Astrocyte (in vitro differentiated cells and primary cell): ENCODE measurements at regions not wholly inside any gene's neighbourhood (a gene's known extent, or its start where the extent isn't known, plus 50 kb on each side); places are given as distances from the start of the nearest gene placed in this dataset.

Experiments
- DNase-seq: peaks from one replicate; pipeline ENCODE4 v3.0.0-alpha.2; 2010; ENCODE audit warnings: low read depth
- FAIRE-seq: peaks from 2 replicates; lab custom pipeline; 2011; peaks lifted over from hg19 to GRCh38; lab: Jason Lieb, UNC
- H2AFZ ChIP-seq: 2 replicates; pipeline ENCODE4 v1.6.0; 2012; ENCODE audit warnings: low read depth, low read length, inconsistent platforms
- H3K27ac ChIP-seq: 2 replicates; pipeline ENCODE4 v1.5.1; 2011; ENCODE audit warnings: low read depth, low read length, inconsistent platforms
- H3K27me3 ChIP-seq: 2 replicates; pipeline ENCODE4 v1.6.0; 2011; ENCODE audit warnings: low read length, inconsistent platforms; ENCODE audit not compliant: insufficient read depth
- H3K36me3 ChIP-seq: 2 replicates; pipeline ENCODE4 v1.5.1; 2011; ENCODE audit warnings: low read length, inconsistent platforms; ENCODE audit not compliant: insufficient read depth
- H3K4me1 ChIP-seq: 2 replicates; pipeline ENCODE4 v1.5.1; 2011; ENCODE audit warnings: low read length, inconsistent platforms; ENCODE audit not compliant: insufficient read depth
- H3K4me2 ChIP-seq: 2 replicates; pipeline ENCODE4 v1.6.0; 2012; ENCODE audit warnings: low read length, inconsistent platforms
- H3K4me3 ChIP-seq: 2 replicates; pipeline ENCODE4 v1.5.1; 2011; ENCODE audit warnings: low read depth, mild to moderate bottlenecking, low read length, inconsistent platforms; ENCODE audit not compliant: insufficient read depth
- H3K79me2 ChIP-seq: 2 replicates; pipeline ENCODE4 v1.6.0; 2012; ENCODE audit warnings: mild to moderate bottlenecking, low read length, inconsistent platforms; ENCODE audit not compliant: insufficient read depth
- H3K9ac ChIP-seq: 2 replicates; pipeline ENCODE4 v1.6.0; 2012; ENCODE audit warnings: mild to moderate bottlenecking, low read length, inconsistent platforms
- H3K9me3 ChIP-seq: 2 replicates; pipeline ENCODE4 v1.5.1; 2012; ENCODE audit warnings: low read depth, mild to moderate bottlenecking, low read length, inconsistent platforms; ENCODE audit not compliant: insufficient read depth
- H4K20me1 ChIP-seq: 2 replicates; pipeline ENCODE4 v1.6.0; 2012; ENCODE audit warnings: low read length, inconsistent platforms; ENCODE audit not compliant: insufficient read depth
- H3K27ac Mint-ChIP-seq: one replicate; pipeline ENCODE4 v1.8.0; 2021; ENCODE audit warnings: mild to moderate bottlenecking, mixed read lengths; ENCODE audit not compliant: unreplicated experiment
- H3K27me3 Mint-ChIP-seq: one replicate; pipeline ENCODE4 v1.8.0; 2021; ENCODE audit warnings: low read depth, mixed read lengths; ENCODE audit not compliant: unreplicated experiment
- H3K36me3 Mint-ChIP-seq: one replicate; pipeline ENCODE4 v1.8.0; 2021; ENCODE audit warnings: low read depth, mixed read lengths; ENCODE audit not compliant: unreplicated experiment
- H3K4me1 Mint-ChIP-seq: one replicate; pipeline ENCODE4 v1.8.0; 2021; ENCODE audit warnings: low read depth, mixed read lengths; ENCODE audit not compliant: unreplicated experiment
- H3K4me3 Mint-ChIP-seq: one replicate; pipeline ENCODE4 v1.8.0; 2021; ENCODE audit warnings: mild to moderate bottlenecking, moderate library complexity, mixed read lengths; ENCODE audit not compliant: unreplicated experiment
- H3K9me3 Mint-ChIP-seq: one replicate; pipeline ENCODE4 v1.8.0; 2021; ENCODE audit warnings: mild to moderate bottlenecking, mixed read lengths; ENCODE audit not compliant: unreplicated experiment
- CTCF ChIP-seq: IDR thresholded peaks from 2 replicates; pipeline ENCODE4 v1.5.1; 2011; ENCODE audit warnings: low read depth, mild to moderate bottlenecking, inconsistent platforms, low read length, moderate library complexity; ENCODE audit not compliant: insufficient read depth
- EZH2 ChIP-seq: IDR thresholded peaks from 2 replicates; pipeline ENCODE4 v1.6.1; 2012; ENCODE audit warnings: mild to moderate bottlenecking, low read length, inconsistent platforms; ENCODE audit not compliant: insufficient read depth

GRCh38 chr19:27765397-27765796, 1447.6 kb downstream of the UQCRFS1 start:
- no peak overlapping the region for H3K27ac ChIP-seq
- Mint-ChIP-seq H3K4me3 (no peak overlapping the region), H3K36me3 (peaks cover 60% of the 10 kb centered on the region)

DNA sequence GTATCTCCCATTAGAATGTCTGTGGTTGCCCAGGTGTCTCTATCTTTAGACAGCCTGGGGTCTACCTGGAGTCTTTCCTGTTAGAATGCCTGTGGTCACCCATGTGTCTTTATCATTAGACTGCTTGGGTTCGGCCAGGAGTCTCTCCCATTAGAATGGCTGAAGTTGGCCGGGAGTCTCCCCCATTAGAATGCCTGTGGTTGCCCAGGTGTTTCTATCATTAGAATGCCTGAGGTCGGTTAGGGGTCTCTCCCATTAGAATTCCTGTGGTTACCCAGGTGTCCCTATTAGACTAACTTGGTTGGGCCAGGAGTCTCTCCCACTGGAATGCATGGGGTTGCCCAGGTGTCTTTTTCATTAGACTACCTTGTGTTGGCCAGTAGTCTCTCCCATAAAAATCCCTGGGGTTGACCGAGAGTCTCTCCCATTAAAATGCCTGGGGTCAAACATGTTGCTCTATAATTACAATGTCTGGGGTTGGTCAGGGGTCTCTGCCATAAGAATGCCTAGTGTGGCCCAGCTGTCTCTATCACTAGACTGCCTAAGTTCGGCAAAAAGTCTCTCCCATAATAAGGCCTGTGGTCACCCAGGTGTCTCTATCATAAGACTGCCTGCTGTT, 1448.7 kb downstream of the UQCRFS1 start:
- Histone ChIP-seq H3K36me3 (no peaks in the 10 kb centered on the region), H2AFZ (no peak overlapping the region), H3K9me3 (no peaks in the 10 kb centered on the region), H4K20me1 (no peaks in the 10 kb centered on the region), H3K4me3 (no peak overlapping the region), H3K4me1 (no peaks in the 10 kb centered on the region), H3K79me2 (no peaks in the 10 kb centered on the region), H3K27ac (no peak overlapping the region), H3K9ac (no peak overlapping the region), H3K27me3 (no peaks in the 10 kb centered on the region), H3K4me2 (no peak overlapping the region)
- H3K36me3 Mint-ChIP-seq, result peaks cover 53% of the 10 kb centered on the region
- H3K27ac Mint-ChIP-seq, result no peak overlapping the region
- peaks cover 13% of the 10 kb centered on the region for H3K9me3 Mint-ChIP-seq
- TF ChIP-seq EZH2, result no peak
- no peak for TF ChIP-seq CTCF
- DNase-seq, result no peak
- H3K4me1 Mint-ChIP-seq, result no peaks in the 10 kb centered on the region
- H3K27me3 Mint-ChIP-seq, result no peaks in the 10 kb centered on the region
- H3K4me3 Mint-ChIP-seq, result no peak overlapping the region
- FAIRE-seq, result no peak

More at GRCh38 chr19:27765397-27765796, 1447.6 kb downstream of the UQCRFS1 start:
- Histone ChIP-seq H3K4me3 (no peak overlapping the region), H3K4me1 (no peaks in the 10 kb centered on the region), H4K20me1 (no peaks in the 10 kb centered on the region), H2AFZ (no peak overlapping the region), H3K27me3 (no peaks in the 10 kb centered on the region), H3K36me3 (no peaks in the 10 kb centered on the region), H3K9me3 (no peaks in the 10 kb centered on the region), H3K4me2 (no peak overlapping the region), H3K79me2 (no peaks in the 10 kb centered on the region), H3K9ac (no peak overlapping the region)
- DNase-seq, result no peak
- Mint-ChIP-seq H3K4me1 (no peaks in the 10 kb centered on the region), H3K27ac (no peak overlapping the region), H3K27me3 (no peaks in the 10 kb centered on the region), H3K9me3 (peaks cover 13% of the 10 kb centered on the region)
- TF ChIP-seq EZH2, result no peak
- TF ChIP-seq CTCF, result no peak
- FAIRE-seq, result no peak

DNA sequence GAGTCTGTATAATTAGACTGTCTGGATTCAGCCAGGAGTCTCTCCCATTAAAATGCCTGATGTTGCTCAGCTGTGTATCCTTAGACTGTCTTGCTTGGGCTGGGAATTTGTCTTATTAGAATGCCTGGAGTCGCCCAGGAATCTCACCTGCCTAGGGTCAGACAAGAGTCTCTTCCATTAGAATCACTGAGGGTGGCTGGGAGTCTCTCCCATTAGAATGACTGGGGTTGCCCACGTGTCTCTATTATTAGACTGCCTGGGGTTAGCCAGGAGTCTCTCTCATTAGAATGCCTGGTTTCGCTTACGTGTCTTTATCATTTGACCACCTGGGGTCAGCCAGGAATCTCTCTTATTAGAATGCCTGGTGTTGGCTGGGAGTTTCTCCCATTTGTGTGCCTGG, 1450.0 kb downstream of the UQCRFS1 start:
- H3K9me3 ChIP-seq, result no peaks in the 10 kb centered on the region
- no peaks in the 10 kb centered on the region for H3K27me3 Mint-ChIP-seq
- FAIRE-seq (no peak), DNase-seq (no peak)
- no peak overlapping the region for H3K9ac ChIP-seq
- H3K36me3 ChIP-seq, result no peaks in the 10 kb centered on the region
- H3K4me2 ChIP-seq, result no peak overlapping the region
- H3K4me1 ChIP-seq, result no peaks in the 10 kb centered on the region
- no peaks in the 10 kb centered on the region for H3K79me2 ChIP-seq
- TF ChIP-seq EZH2, result no peak
- TF ChIP-seq CTCF, result no peak
- H3K27ac Mint-ChIP-seq, result no peak overlapping the region
- no peak overlapping the region for H3K27ac ChIP-seq
- no peak overlapping the region for H3K4me3 Mint-ChIP-seq
- H3K4me1 Mint-ChIP-seq, result peaks cover 1% of the 10 kb centered on the region
- no peaks in the 10 kb centered on the region for H3K27me3 ChIP-seq
- no peak overlapping the region for H3K4me3 ChIP-seq
- no peaks in the 10 kb centered on the region for H4K20me1 ChIP-seq
- H2AFZ ChIP-seq, result no peak overlapping the region
- peaks cover 16% of the 10 kb centered on the region for H3K9me3 Mint-ChIP-seq
- H3K36me3 Mint-ChIP-seq, result peaks cover 56% of the 10 kb centered on the region
